HG02642 (cell line): ENCODE measurements at regions not wholly inside any gene's neighbourhood (a gene's known extent, or its start where the extent isn't known, plus 50 kb on each side); places are given as distances from the start of the nearest gene placed in this dataset.
"Not testable (repeated sequence)": the region's sequence is repeated elsewhere in the genome, so short reads cannot be mapped to it uniquely, and the experiment has no call there.

Experiments used
- ATAC-seq: cut with Tn5 transposase; IDR thresholded peaks from one replicate; pipeline ENCODE4 v1.9.1; 2021; ENCODE audit warnings: mild to moderate bottlenecking; ENCODE audit not compliant: unreplicated experiment, poor library complexity

- ATAC-seq: not testable (repeated sequence)
These were observed 168.5 kb downstream of the ATP6V0E2 start for GRCh38 chr7:150042281-150042680.

GRCh38 chr7:150044771-150045170 lies 171.0 kb downstream of the ATP6V0E2 start:
- not testable (repeated sequence) for ATAC-seq

DNA sequence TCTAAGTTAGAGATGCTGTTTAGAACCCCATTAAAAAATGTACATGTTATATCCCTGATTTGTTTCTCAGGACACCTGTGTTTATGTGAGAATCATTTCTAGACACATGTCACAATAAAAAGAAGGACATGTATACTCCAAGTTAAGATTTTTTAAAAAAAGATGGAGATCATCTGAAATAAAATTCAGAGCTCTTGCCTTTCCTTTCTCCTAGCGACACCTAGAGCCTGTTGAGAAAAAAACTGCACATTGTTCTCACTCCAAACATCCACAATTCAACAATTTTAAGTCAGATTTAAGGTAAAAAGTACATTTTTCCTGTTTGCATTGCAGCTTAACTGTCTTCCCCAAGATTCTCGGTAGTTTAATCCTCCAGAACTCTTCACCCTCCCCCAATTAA lies 171.8 kb downstream of the ATP6V0E2 start:
- not testable (repeated sequence) for ATAC-seq

DNA sequence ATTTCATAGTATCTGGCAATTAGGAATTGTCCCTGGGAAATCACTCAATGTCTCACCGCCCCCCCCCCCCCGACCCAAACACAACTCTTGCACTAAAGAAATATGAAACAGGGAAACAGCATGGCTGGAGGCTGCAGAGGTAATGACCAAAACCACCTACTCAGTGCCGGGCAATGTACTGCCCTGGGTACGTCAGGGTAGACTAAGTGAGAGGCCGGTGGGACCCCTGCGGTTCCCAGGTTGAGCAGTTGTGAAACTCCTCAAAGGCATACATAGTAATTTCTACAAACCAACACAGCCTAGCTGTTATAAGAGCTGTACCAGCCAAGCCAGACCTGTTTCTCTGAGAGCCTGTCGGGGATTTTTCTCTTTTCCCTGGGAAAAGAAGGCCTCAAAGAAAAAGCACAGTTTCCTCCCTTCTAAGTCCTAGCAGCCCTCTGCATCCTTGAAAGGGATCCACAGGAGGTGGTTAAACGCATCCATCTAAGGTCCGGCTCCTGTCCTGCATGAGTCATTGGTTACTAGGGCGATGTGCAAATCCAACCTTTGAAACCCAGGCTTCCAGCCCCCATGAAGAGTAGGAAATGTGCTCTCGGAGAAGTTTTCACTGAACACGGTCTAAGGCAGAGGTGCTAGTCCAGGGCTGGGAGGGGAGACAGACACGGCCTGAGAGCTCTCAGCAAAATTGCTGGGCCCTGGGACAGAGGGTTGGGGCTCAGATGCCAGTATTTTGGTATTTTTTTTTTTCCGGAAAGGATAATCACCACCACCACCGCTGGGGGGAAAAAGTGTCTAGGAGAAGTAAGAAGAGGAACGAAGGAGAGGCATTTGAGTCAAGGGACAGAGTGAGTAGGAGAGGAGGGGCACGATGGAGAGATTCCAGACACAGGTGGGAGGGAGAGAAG lies 172.8 kb downstream of the ATP6V0E2 start:
- ATAC-seq: not testable (repeated sequence)

- not testable (repeated sequence) for ATAC-seq
These were observed 173.6 kb downstream of the ATP6V0E2 start for GRCh38 chr7:150047329-150047728.

DNA sequence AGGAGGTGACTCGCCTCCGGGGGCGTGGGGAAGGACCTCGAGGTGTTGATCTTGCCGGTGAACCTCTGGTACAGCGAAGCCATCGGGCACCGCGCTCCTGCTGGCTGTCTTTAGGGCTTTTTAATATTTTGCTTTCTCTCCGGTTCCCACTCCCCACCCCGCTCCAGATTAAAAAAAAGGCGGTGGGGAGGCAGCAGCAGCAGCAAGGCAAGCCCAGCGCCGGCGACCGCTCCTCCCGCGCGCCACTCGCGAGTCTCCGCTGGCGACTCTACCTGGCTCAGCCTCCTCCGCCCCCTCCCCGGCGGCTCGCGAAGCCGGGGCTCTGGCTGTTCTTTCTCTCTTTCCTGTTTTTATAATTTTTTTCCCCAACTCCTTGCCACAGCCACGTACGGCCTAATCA lies 174.0 kb downstream of the ATP6V0E2 start:
- ATAC-seq: not testable (repeated sequence)

DNA sequence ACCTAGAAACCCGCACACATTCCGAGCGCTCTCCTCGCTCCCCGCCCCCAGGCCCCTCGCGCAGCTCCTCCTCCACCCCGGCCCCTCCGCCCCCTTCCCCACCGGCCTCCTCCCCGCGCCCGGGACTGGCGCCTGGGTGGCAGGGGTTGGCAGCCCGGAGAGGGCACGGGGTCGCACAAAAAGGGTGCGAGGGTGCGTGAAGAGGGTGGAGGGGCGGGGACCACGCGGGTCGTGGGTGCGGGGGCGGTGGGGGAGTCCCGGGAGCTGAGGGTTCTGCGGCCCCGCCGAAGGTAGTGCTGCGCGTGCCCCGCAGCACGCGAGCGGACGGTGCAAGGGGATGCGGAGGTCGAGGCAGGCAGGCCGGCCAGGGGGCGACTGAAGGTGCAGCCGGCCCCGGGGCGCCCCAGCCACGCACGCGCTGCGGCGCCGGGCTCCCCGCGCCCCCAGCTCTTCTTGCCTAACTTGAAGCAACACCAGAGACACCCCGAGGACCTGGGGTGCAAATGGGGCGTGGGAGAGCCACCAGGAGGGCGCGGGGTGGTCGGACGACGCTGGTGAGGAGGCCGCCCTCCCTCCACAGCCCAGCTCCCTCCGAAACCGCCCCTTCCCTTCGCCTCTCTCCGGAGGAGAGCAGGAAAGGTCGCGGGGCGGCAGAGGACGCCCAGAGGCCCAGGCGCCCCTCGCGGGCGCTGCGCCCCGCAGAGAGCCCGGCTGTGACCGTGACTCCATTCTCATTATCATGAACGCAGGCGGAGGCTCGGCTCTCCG lies 174.7 kb downstream of the ATP6V0E2 start:
- ATAC-seq: not testable (repeated sequence)

- ATAC-seq: not testable (repeated sequence)
These were observed 175.4 kb downstream of the ATP6V0E2 start for GRCh38 chr7:150049012-150049655.

- ATAC-seq: not testable (repeated sequence)
These were observed 179.6 kb downstream of the ATP6V0E2 start for GRCh38 chr7:150053396-150053795.

- not testable (repeated sequence) for ATAC-seq
These were observed 180.5 kb downstream of the ATP6V0E2 start for GRCh38 chr7:150054242-150054641.

DNA sequence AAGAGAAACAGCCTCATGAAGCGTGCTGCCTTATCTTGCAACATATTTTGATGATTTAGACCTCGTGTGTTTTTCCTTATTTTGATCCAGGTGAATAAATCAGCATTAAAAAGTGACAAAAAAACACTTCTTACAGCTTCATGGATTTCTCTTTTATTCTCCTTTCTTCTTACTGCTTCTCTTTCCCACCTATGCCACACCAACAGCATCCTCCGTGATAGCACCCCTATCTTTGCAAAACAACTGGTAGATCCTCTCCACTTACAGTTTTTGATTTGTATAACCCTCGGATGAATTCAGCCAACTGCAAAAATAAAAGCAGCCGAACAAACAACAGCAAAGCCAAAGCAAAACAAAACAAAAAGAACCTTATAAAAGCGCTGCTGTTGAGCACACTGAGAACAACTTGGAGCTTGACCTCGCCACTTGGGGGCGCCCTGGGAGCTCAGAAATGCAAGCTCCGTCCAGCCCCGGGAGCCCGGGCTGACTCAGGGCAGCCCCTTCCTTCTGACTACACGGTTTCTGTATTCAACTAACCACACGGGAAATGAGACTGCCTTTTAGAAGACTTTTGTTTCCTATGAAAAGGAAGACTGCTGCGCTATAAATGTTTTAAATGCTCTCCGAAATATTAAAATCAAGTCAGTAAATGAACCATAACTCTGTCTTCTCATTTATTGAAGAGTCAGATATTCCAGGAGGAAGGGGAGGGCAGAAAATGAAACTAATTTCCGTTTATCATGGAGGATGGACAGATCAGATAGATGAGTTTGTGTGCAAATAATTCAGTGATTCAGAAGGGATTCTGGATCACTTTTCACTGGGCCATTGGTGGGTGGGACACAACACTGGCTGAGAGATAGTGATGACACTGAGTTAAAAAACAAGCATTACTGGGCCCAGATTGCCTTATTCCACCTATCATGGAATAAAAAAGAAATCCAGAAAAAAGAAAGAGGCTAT lies 186.8 kb downstream of the ATP6V0E2 start:
- ATAC-seq: peak; percentile 95

GRCh38 chr7:150063195-150063594 lies 189.4 kb downstream of the ATP6V0E2 start:
- not testable (repeated sequence) for ATAC-seq

- not testable (repeated sequence) for ATAC-seq
These were observed 196.0 kb downstream of the ATP6V0E2 start for GRCh38 chr7:150069555-150070313.

GRCh38 chr7:150077543-150077942 lies 203.8 kb downstream of the ATP6V0E2 start:
- ATAC-seq: not testable (repeated sequence)

- ATAC-seq: not testable (repeated sequence)
These were observed 208.1 kb downstream of the ATP6V0E2 start for GRCh38 chr7:150081865-150082264.

GRCh38 chr7:150084724-150085123 lies 211.0 kb downstream of the ATP6V0E2 start:
- ATAC-seq: not testable (repeated sequence)

DNA sequence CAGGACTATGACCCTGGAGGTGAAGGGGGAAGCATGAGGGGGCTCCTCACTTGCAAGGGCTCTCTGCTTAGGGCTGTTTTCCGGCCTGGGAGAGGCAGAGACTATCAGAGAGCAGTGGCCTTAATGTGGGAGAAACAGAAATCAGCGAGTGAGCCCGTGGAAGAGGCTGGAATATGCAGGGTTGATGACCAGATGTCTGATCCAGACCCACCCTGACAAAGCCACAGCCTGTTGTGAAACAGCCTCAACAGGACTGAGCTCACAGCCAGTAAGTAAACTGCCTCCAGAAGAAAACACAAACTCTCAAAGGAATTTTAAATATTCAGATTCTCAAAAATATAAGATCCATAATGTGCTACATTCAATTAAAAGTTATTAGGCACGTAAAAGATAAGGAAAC lies 213.7 kb downstream of the ATP6V0E2 start:
- not testable (repeated sequence) for ATAC-seq

DNA sequence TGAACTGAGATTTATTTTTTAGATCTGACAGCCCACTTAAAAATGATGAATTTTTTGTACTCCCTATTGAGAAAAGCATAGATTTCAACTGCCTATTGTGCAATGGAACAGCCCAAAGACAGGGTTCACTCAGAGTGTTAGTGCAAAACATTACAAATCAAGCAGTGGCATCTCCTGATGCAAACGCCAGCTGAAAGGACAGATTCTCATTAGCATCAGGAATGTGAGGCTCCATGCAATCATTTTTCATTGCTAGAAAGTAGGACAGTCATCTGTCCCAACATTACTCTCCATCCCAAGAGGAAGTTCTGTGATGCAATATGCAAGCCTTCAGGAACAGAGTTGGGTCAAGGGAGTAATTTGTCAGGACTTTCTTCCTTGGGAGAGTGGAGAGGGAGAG lies 215.4 kb downstream of the ATP6V0E2 start:
- ATAC-seq: not testable (repeated sequence)

DNA sequence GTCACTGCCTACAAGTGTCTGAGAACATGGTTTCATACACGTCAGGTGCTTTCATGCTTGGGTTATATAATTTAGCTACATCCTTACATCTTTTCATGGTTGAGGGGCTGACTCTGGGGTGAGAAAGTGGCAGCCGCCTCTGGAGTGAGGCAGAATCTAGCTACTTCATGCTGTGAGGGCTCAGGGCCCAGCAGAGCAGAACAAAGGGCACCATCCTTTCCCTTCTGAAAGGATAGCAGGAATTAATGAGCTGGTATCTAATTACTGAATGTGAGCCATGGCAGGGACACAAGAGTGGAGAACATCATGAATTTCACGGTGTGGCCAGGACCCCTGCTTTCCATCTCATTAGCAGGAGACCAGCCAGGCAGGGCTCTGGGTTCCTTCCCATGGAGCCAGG lies 217.0 kb downstream of the ATP6V0E2 start:
- not testable (repeated sequence) for ATAC-seq
